HG02981 (cell line): ENCODE measurements at regions not wholly inside any gene's neighbourhood (a gene's known extent, or its start where the extent isn't known, plus 50 kb on each side); places are given as distances from the start of the nearest gene placed in this dataset.
A peak's percentile ranks its signal among the peaks of the same experiment; 100 is the strongest.

ENCODE experiments used
- ATAC-seq: cut with Tn5 transposase; IDR thresholded peaks from one replicate; pipeline ENCODE4 v1.9.1; 2021; ENCODE audit warnings: mild to moderate bottlenecking, moderate library complexity; ENCODE audit not compliant: unreplicated experiment

GRCh38 chr4:181517491-181517890 lies 725.7 kb upstream of the TENM3 start:
- ATAC-seq: no peak

- no peak for ATAC-seq
These were observed 722.4 kb upstream of the TENM3 start for GRCh38 chr4:181520790-181521189.

GRCh38 chr4:181523973-181524372 lies 719.2 kb upstream of the TENM3 start:
- ATAC-seq: no peak

- ATAC-seq: no peak
These were observed 718.7 kb upstream of the TENM3 start for GRCh38 chr4:181524499-181524898.

GRCh38 chr4:181525634-181526033 lies 717.6 kb upstream of the TENM3 start:
- ATAC-seq: no peak

- ATAC-seq: peak; percentile 72
These were observed 714.5 kb upstream of the TENM3 start for GRCh38 chr4:181528570-181529184.

- ATAC-seq: no peak
These were observed 713.7 kb upstream of the TENM3 start for GRCh38 chr4:181529537-181529936.

- ATAC-seq: no peak
These were observed 706.9 kb upstream of the TENM3 start for GRCh38 chr4:181536196-181536746.

- no peak for ATAC-seq
These were observed 706.3 kb upstream of the TENM3 start for GRCh38 chr4:181536811-181537434.

GRCh38 chr4:181538431-181538830 lies 704.8 kb upstream of the TENM3 start:
- ATAC-seq: no peak

GRCh38 chr4:181541396-181541795 lies 701.8 kb upstream of the TENM3 start:
- ATAC-seq: no peak

GRCh38 chr4:181548873-181549575 lies 694.2 kb upstream of the TENM3 start:
- no peak for ATAC-seq

- ATAC-seq: no peak
These were observed 693.5 kb upstream of the TENM3 start for GRCh38 chr4:181549576-181550188.

GRCh38 chr4:181550381-181550780 lies 692.8 kb upstream of the TENM3 start:
- ATAC-seq: no peak

- no peak for ATAC-seq
These were observed 683.6 kb upstream of the TENM3 start for GRCh38 chr4:181559637-181560036.

GRCh38 chr4:181562399-181562798 lies 680.8 kb upstream of the TENM3 start:
- no peak for ATAC-seq

- no peak for ATAC-seq
These were observed 678.6 kb upstream of the TENM3 start for GRCh38 chr4:181564625-181565024.

- ATAC-seq: no peak
These were observed 676.7 kb upstream of the TENM3 start for GRCh38 chr4:181566490-181566889.

- peak; percentile 82 for ATAC-seq
These were observed 673.6 kb upstream of the TENM3 start for GRCh38 chr4:181569553-181569952.

GRCh38 chr4:181578911-181579310 lies 664.3 kb upstream of the TENM3 start:
- ATAC-seq: no peak

- ATAC-seq: no peak
These were observed 663.7 kb upstream of the TENM3 start for GRCh38 chr4:181579486-181579885.

- ATAC-seq: no peak
These were observed 661.2 kb upstream of the TENM3 start for GRCh38 chr4:181581983-181582382.
